GM19238 (cell line): ENCODE measurements at regions not wholly inside any gene's neighbourhood (a gene's known extent, or its start where the extent isn't known, plus 50 kb on each side); places are given as distances from the start of the nearest gene placed in this dataset.
"Not testable (repeated sequence)": the region's sequence is repeated elsewhere in the genome, so short reads cannot be mapped to it uniquely, and the experiment has no call there.

Experiments used
- DNase-seq: peaks from one replicate; pipeline ENCODE4 v3.0.0; 2011; ENCODE audit warnings: low spot score; ENCODE audit not compliant: insufficient read length

- DNase-seq = no peak
Measured at GRCh38 chr10:106392778-106393177, 771.7 kb downstream of the SORCS1 start.

GRCh38 chr10:106387063-106387462 lies 777.4 kb downstream of the SORCS1 start:
- DNase-seq = no peak

- no peak for DNase-seq
Measured at GRCh38 chr10:106384496-106384895, 780.0 kb downstream of the SORCS1 start.

- no peak for DNase-seq
Measured at GRCh38 chr10:106380706-106381105, 783.8 kb downstream of the SORCS1 start.

- no peak for DNase-seq
Measured at GRCh38 chr10:106378251-106378650, 786.3 kb downstream of the SORCS1 start.

GRCh38 chr10:106370751-106371150 lies 793.8 kb downstream of the SORCS1 start:
- no peak for DNase-seq

- no peak for DNase-seq
Measured at GRCh38 chr10:106360870-106361269, 803.6 kb downstream of the SORCS1 start.

GRCh38 chr10:106355450-106355849 lies 809.1 kb downstream of the SORCS1 start:
- no peak for DNase-seq

GRCh38 chr10:106348933-106349332 lies 815.6 kb downstream of the SORCS1 start:
- DNase-seq = no peak

- no peak for DNase-seq
Measured at GRCh38 chr10:106347547-106347946, 817.0 kb downstream of the SORCS1 start.

GRCh38 chr10:106343539-106343938 lies 821.0 kb downstream of the SORCS1 start:
- not testable (repeated sequence) for DNase-seq

GRCh38 chr10:106341356-106341755 lies 823.1 kb downstream of the SORCS1 start:
- DNase-seq = no peak

- no peak for DNase-seq
Measured at GRCh38 chr10:106338486-106338885, 826.0 kb downstream of the SORCS1 start.

- no peak for DNase-seq
Measured at GRCh38 chr10:106336874-106337273, 827.6 kb downstream of the SORCS1 start.

GRCh38 chr10:106327747-106328146 lies 836.8 kb downstream of the SORCS1 start:
- no peak for DNase-seq

- no peak for DNase-seq
Measured at GRCh38 chr10:106320876-106321275, 843.6 kb downstream of the SORCS1 start.

- no peak for DNase-seq
Measured at GRCh38 chr10:106320078-106320477, 844.4 kb downstream of the SORCS1 start.

GRCh38 chr10:106317554-106317953 lies 847.0 kb downstream of the SORCS1 start:
- no peak for DNase-seq

- DNase-seq = no peak
Measured at GRCh38 chr10:106313041-106313440, 851.5 kb downstream of the SORCS1 start.

- DNase-seq = no peak
Measured at GRCh38 chr10:106312087-106312486, 852.4 kb downstream of the SORCS1 start.

- DNase-seq = no peak
Measured at GRCh38 chr10:106311590-106311989, 852.9 kb downstream of the SORCS1 start.

GRCh38 chr10:106310596-106310995 lies 853.9 kb downstream of the SORCS1 start:
- DNase-seq = no peak

- no peak for DNase-seq
Measured at GRCh38 chr10:106309376-106309775, 855.1 kb downstream of the SORCS1 start.

GRCh38 chr10:106308284-106308683 lies 856.2 kb downstream of the SORCS1 start:
- DNase-seq = no peak
